IPS-18c (cell line): ENCODE measurements at regions not wholly inside any gene's neighbourhood (a gene's known extent, or its start where the extent isn't known, plus 50 kb on each side); places are given as distances from the start of the nearest gene placed in this dataset.

Experiments
- H3K4me3 ChIP-seq: 2 replicates; pipeline ENCODE4 v1.7.0; 2013; ENCODE audit warnings: low read depth, mild to moderate bottlenecking, low read length, moderate library complexity; ENCODE audit not compliant: insufficient read depth
- H3K9me3 ChIP-seq: one replicate; pipeline ENCODE4 v1.6.1; 2013; ENCODE audit warnings: mild to moderate bottlenecking, low read length, moderate library complexity; ENCODE audit not compliant: control insufficient read depth, insufficient read depth

DNA sequence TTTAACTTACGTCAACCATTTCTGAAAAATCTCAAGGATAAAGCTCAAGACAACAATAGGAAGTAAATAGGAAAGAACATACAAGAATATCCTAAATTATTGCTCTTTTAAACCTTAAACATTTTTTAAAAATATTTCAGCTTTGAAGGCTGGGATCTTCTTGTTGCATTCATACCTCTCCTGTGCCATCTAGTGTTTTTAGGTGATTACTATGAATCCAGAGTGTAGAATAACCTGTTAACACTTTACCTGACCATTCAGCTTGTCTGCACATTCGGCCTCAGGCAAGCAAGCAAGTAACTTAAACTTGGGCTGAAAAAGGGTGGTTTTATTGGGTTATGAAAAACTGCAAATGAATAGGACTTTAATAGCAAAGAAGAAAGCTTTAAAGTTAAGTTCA lies 507.8 kb upstream of the INTU start:
- Histone ChIP-seq H3K9me3 (no peaks in the 10 kb centered on the region), H3K4me3 (no peak overlapping the region)

GRCh38 chr4:127126718-127127117 lies 506.0 kb upstream of the INTU start:
- Histone ChIP-seq H3K9me3 (no peaks in the 10 kb centered on the region), H3K4me3 (no peak overlapping the region)

- no peak overlapping the region for H3K4me3 ChIP-seq
- H3K9me3 ChIP-seq, result no peaks in the 10 kb centered on the region
These were observed 501.2 kb upstream of the INTU start for GRCh38 chr4:127131527-127131926.

DNA sequence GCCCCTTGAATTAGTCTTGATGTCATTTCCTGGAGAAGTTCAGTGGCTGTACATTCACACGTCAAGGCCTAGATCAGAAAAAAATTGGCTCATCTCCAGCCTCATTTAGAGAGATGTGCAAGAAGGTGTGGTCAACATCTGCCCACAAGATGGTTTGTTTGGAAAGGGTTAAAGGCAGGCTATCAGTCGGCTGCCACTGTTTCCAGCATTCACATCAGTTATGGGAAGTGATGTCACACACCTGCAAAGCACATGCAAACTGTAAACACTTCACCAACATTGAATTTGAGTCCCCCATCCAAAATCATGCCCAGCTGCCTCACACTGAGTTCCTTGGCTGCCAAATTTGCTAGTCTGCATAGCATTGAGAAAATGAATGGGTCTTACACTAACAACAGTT lies 498.3 kb upstream of the INTU start:
- H3K9me3 ChIP-seq, result no peaks in the 10 kb centered on the region
- no peak overlapping the region for H3K4me3 ChIP-seq

DNA sequence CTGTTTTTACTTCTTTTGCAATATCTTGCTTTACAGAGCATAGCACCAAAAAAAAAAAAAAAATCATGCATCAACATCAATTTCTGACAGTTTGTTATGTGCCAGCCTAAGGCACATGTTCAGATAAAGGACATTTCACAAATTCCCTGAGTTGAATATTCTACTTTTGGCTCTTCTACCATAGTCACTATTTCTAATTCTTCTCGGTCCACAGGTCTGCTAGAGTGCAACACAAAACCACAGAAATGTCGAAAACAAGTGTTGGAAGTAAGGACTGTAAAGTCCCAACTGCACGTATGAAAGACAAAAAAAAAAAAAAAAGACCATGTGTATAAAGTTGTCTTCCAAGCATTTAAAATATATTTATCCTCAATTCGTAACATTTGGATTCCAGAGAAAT lies 494.2 kb upstream of the INTU start:
- Histone ChIP-seq H3K4me3 (no peak overlapping the region), H3K9me3 (no peaks in the 10 kb centered on the region)

- H3K4me3 ChIP-seq, result no peak overlapping the region
- H3K9me3 ChIP-seq, result no peaks in the 10 kb centered on the region
These were observed 492.9 kb upstream of the INTU start for GRCh38 chr4:127139788-127140286.

- no peaks in the 10 kb centered on the region for H3K9me3 ChIP-seq
- H3K4me3 ChIP-seq, result no peak overlapping the region
These were observed 492.5 kb upstream of the INTU start for GRCh38 chr4:127140306-127140705.

DNA sequence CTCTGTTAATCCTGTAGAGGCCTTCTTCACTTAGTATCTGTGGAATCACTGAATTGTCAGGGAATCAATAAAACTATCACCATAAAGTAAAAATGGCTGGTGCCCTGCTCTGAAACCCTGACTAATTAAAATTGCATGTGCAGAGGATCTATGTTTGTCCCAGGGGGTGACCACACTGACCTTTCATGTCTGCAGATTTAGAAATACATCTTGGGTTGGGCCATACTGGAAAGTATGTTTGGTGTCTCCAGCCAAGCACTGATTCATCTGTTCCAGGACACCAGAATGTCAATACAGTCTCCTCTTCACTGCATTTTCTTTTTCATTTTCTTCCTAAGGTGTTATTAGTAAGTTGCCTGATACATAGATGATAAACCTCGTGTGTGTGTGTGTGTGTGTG lies 490.9 kb upstream of the INTU start:
- Histone ChIP-seq H3K9me3 (no peaks in the 10 kb centered on the region), H3K4me3 (no peak overlapping the region)

DNA sequence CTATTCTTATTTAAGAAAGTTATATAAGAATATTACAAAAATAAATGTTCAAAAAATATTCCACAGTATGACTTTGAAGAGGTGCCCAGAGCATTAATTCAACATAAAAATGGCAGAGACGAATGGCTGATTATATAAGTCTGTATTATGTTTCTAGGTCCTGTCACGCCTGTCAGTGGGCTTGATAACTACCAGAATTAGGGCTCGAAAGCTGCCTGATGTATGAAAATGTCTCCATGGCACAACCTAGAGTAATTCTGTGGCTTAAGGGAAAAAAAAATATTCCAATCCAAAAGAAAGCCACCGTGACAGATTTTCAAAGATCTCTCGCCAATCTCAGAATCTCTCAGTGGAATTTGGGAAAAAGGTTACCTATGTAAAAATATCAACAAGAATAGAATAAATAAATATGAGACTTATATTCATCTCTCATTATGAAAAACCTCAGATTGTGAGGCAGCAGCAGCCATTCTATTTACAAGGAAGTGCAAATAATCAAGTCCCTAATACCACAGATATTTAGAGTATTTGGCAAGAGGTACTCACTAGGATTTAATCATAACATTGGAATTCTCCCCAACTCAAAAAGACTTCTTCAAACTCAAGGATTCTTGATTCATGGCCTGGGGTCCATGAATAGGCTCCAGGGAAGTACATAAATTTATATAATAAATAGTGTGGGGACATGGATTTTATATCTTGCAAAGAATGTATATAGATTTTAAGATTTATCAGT lies 489.1 kb upstream of the INTU start:
- no peaks in the 10 kb centered on the region for H3K9me3 ChIP-seq

GRCh38 chr4:127145006-127145540 lies 487.7 kb upstream of the INTU start:
- Histone ChIP-seq H3K4me3 (no peak overlapping the region), H3K9me3 (no peaks in the 10 kb centered on the region)

More for the DNA sequence above, 489.1 kb upstream of the INTU start:
- H3K4me3 ChIP-seq, result no peak overlapping the region

DNA sequence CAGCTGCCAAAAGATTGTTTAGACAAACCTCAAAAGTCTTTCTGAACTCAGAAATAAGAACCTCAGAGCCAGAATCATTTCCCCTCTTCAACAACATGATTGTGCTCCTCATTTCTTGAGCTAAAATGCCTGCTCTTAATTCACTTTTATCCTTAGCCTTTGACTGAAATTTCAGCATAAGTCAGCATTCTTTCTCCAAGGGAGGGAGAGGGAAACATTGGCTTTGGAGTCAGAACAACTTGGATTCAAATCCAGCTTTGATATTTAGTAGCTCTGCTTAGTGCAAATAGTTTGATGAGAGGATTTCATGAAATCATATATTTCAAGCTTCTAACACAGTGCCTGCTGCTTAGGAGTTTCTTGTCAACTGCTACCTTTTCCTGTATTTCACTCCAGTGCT lies 484.6 kb upstream of the INTU start:
- Histone ChIP-seq H3K4me3 (no peak overlapping the region), H3K9me3 (no peaks in the 10 kb centered on the region)

GRCh38 chr4:127149086-127149485 lies 483.7 kb upstream of the INTU start:
- no peak overlapping the region for H3K4me3 ChIP-seq
- H3K9me3 ChIP-seq, result no peaks in the 10 kb centered on the region

DNA sequence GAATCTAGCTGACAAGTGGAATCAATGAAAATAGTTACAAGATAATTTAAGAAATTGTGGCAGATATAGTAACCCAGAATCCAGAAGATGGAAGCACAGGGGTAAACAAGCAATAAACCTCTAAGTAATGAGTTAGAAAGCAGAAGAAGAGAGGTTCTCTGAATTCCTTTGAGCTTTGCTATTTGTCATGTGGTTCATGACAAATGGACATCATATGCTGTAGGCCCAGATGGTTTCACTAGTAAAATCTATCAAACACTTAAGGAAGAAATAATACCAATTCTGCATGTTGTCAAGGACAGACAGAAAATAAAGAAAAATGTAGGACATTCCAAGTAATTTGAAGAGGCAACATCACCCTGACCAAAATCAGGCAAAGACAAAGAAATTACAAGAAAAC lies 480.8 kb upstream of the INTU start:
- H3K9me3 ChIP-seq, result no peaks in the 10 kb centered on the region
- no peak overlapping the region for H3K4me3 ChIP-seq

DNA sequence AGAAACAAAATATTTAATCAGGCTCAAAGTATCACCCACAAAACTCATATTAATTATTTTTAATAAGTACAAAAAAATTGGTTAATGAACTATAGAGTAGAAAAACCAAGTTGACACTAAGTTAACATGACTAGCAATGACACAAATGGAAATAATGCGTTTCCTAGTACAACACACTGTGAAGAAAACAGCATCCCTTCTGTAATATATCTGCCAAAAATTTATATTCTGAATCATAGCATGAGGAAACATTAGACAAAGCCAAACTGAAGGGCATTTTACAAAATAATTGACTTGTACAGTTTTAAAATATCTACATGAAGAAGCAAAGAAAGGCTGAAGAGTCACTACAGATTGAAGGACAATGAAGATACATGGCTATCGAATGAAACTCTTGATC lies 477.6 kb upstream of the INTU start:
- Histone ChIP-seq H3K4me3 (no peak overlapping the region), H3K9me3 (no peaks in the 10 kb centered on the region)

DNA sequence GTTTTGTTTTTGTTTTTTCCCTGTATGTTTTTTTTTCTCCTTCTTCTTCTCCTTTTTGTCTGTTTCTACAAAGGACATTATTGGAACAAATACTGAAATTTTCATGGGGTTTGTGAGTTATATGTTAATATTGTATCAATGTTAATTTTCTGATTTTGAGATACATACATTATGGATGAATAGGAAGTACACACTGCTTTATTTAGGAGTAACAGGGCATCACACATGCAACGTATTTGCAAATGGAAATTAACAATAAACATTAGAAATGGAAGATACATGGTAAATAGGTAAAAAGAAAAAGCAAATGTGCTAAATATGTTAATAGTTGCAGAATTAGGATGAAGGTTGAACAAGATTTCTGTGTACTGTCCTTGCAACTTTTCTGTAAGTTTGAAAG lies 477.2 kb upstream of the INTU start:
- Histone ChIP-seq H3K4me3 (no peak overlapping the region), H3K9me3 (no peaks in the 10 kb centered on the region)

DNA sequence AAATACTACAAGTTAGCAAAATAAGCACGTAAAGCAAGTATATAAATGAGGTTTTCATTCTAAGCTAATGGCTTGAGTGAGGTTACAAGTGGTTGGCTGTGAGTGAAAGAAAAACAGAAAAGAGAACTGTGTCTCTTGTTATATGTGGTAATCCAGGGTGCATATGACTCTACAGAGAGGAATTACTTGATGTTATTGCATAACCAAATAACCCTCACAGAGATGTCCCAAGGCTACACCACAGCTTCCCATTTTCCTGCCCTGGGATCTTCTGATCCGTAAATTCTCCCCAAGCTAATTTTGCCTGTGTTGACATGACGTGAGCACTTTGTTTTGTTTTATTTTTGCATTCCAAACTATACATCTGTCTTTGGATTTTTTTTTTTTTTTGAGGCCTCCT lies 470.0 kb upstream of the INTU start:
- H3K9me3 ChIP-seq, result no peaks in the 10 kb centered on the region
- H3K4me3 ChIP-seq, result no peak overlapping the region

GRCh38 chr4:127165971-127166370 lies 466.8 kb upstream of the INTU start:
- H3K9me3 ChIP-seq, result no peaks in the 10 kb centered on the region
- no peak overlapping the region for H3K4me3 ChIP-seq

DNA sequence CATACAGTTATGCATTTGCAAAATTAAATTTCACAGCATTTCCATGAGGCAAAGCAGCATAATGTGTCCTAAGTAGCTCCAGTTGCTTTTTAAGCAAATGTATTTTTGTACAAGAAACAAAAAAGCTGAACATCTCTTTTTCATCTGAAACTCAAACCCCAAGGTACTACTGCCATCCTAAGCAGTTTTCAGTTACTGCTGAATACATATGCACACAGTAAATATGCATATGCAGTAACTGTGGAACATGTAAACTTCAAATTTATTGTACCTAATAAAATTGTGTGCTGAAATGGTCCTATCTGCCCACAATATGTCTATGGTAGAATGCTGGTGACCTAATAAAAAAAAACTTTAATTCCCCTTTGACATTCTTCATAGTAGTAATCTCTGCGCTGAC lies 458.6 kb upstream of the INTU start:
- no peak overlapping the region for H3K4me3 ChIP-seq
- H3K9me3 ChIP-seq, result no peaks in the 10 kb centered on the region

DNA sequence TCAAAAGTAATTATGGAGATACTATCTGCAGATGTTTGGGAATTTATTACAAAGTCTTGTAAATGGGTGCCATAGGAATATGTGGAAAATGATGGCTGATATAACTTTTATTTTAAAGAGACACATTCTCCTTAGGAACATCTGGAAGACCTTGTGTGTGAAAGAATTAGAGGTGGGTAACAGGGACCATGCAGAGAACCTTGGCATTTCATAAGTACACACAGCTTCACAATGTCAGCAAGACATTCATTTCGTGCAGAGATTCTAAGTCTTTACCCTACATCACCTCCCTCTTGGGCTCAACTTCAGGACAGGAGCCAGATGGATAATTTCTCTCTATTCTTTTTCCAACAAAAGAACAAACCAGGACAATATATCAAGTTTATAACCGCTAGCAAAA lies 458.1 kb upstream of the INTU start:
- Histone ChIP-seq H3K9me3 (no peaks in the 10 kb centered on the region), H3K4me3 (no peak overlapping the region)
